22Rv1 (cell line): ENCODE measurements at regions not wholly inside any gene's neighbourhood (a gene's known extent, or its start where the extent isn't known, plus 50 kb on each side); places are given as distances from the start of the nearest gene placed in this dataset.

Experiments
- H3K27ac ChIP-seq: fragments of 450-650 bp; 2 replicates; pipeline ENCODE4 v1.5.1; 2017
- ZFX ChIP-seq: fragments of 450-650 bp; IDR thresholded peaks from 2 replicates; pipeline ENCODE4 v1.6.1; 2017; ENCODE audit warnings: antibody characterized with exemption, borderline replicate concordance
- TF ChIP-seq, protein P1 (sequence below): fragments of 450-650 bp; IDR thresholded peaks from 2 replicates; pipeline ENCODE4 v1.5.1; 2017; ENCODE audit warnings: mild to moderate bottlenecking

DNA sequence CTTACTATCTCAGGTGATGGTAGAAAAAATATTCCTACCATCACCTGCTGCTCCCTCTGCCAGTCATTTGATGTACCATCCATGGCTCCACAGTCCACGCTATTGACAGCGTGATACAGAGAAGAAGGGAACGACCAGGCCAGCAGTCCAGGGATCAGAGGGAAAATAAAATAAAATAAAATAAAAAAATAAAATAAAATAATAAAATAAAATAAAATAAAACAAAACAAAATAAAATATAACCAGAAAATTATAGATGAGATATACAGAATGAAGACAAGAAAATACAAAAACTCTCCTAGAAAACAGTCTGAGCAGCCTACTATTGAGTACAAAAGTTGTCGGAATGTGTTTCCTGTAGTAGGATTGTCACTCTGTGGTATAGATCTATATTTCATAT lies 619.4 kb upstream of the TMPRSS15 start:
- no peak overlapping the region for H3K27ac ChIP-seq
- TF ChIP-seq, protein P1, sequence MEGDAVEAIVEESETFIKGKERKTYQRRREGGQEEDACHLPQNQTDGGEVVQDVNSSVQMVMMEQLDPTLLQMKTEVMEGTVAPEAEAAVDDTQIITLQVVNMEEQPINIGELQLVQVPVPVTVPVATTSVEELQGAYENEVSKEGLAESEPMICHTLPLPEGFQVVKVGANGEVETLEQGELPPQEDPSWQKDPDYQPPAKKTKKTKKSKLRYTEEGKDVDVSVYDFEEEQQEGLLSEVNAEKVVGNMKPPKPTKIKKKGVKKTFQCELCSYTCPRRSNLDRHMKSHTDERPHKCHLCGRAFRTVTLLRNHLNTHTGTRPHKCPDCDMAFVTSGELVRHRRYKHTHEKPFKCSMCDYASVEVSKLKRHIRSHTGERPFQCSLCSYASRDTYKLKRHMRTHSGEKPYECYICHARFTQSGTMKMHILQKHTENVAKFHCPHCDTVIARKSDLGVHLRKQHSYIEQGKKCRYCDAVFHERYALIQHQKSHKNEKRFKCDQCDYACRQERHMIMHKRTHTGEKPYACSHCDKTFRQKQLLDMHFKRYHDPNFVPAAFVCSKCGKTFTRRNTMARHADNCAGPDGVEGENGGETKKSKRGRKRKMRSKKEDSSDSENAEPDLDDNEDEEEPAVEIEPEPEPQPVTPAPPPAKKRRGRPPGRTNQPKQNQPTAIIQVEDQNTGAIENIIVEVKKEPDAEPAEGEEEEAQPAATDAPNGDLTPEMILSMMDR, result no peak
- no peak for TF ChIP-seq ZFX

DNA sequence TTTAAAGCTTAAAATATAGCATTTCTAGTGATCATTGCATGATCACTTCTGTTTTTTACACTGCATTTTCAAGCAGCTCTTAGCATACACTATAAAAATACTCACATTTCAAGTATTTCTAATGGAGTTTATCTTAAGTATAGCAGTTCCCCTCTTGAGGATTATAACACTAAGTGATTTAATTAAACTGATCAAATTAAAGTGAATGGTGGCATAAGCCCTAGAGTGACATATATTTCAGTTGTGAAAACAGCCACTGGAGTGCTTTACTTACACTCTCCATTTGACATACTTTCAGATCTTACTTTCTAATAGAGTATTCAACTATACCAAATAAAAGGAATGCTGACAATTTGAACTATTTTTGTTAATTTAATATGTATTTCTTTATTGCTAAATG lies 623.3 kb upstream of the TMPRSS15 start:
- TF ChIP-seq ZFX, result no peak
- TF ChIP-seq, protein P1, result no peak
- no peak overlapping the region for H3K27ac ChIP-seq

DNA sequence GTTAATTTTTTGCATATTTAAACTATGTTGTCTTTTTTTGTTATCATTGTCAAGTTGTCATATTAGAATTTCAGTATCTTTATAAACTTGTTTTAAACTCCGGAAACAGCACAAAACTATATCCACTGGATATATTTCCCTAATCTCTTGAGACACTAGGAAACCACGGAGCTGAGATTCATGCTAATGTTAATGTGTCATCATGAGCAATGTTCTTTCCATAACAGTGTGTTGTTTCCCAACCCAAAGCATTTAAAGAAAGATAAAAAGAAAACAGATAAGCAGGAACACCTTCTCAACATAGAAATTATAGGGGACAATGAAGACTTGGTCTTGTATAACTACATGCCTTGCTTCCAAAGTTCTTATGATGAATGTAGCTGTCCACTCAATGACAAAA lies 626.2 kb upstream of the TMPRSS15 start:
- TF ChIP-seq, protein P1, result no peak
- no peak for TF ChIP-seq ZFX

DNA sequence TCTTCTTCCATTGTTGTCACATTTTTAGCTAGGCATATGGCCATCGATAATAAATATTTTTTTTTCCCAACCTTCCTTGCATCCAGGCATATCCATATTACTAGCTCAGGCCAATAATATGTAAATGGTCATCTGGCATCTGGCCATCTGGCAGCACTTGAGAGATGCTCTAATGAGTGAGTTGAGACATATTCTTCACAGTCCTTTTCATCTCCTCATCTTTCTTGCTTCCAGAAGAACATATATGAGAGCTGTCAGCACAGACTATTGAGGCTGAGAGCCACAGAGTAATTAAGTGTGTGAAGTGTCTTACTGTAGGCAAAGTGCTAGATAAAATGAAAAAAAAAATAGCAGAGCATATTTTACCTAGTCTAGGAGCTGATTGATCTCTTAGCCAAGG lies 628.4 kb upstream of the TMPRSS15 start:
- H3K27ac ChIP-seq, result no peak overlapping the region
- no peak for TF ChIP-seq ZFX
- TF ChIP-seq, protein P1, result no peak

More for the DNA sequence above, 626.2 kb upstream of the TMPRSS15 start:
- no peak overlapping the region for H3K27ac ChIP-seq

DNA sequence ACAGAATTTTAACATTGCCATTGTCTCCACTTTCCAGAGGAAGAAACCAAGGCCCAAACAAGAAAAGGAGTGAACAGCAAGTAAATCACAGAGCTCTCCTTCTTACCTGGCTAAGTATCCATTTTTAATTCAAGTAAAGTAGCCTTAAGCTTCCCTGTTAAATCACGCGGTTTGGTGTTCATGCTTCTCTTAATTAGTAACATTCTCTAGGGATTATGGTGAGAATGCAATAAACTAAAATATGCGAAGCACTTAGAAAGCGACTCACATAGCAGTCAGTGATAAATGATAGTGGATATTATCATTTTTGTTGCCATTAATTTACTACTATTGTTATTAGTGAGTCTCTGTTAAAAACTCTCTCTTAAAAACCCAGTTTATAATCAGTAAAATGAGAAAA lies 630.5 kb upstream of the TMPRSS15 start:
- no peak for TF ChIP-seq ZFX
- TF ChIP-seq, protein P1, result no peak
- H3K27ac ChIP-seq, result no peak overlapping the region

DNA sequence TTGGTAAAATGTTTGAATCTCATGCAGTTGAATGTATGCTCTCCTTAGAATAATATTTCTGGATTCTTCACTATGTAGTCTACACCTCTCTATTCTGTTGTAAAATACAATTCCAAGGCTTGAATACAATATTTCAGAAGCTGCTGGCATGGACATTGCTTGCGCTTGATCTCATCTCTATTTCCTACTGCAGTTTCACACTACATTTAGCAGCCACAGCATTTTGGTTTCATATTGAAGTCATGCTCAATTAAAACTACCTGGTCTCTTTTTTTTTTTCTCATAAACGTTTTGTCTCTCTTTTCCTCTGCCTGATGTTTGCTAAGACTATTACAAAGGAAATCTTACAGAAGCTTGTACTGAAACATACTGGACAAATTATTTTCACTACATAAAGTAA lies 631.0 kb upstream of the TMPRSS15 start:
- no peak for TF ChIP-seq ZFX
- TF ChIP-seq, protein P1, result no peak
- H3K27ac ChIP-seq, result no peak overlapping the region

DNA sequence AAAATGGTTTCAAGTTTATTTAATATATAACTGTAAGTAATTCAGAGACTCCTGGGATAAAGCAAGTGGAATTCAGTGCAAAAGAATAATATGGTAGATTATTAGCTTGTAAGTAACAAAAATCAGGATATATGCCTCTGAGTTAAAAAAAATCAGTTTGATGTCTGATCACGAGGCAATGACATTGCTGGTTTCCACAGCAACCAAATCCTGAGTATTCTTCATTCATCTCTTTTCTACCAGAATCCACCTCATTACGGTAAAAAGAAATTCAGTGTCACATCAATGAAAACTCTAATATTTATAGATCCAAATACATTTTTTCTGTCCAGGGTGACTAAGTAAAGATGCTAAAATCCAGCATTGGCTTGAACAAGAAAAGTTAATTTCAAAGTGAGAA lies 642.3 kb upstream of the TMPRSS15 start:
- TF ChIP-seq, protein P1, result no peak
- TF ChIP-seq ZFX, result no peak
- no peak overlapping the region for H3K27ac ChIP-seq
